Gastrocnemius medialis (tissue), 4 donors: ENCODE measurements at regions not wholly inside any gene's neighbourhood (a gene's known extent, or its start where the extent isn't known, plus 50 kb on each side); places are given as distances from the start of the nearest gene placed in this dataset.

Experiments used
- ATAC-seq, 2 donors: fragments of 150-250 bp; one replicate each; pipeline ENCODE4 v1.9.1; 2016
- DNase-seq, 2 donors: peaks; one replicate each; pipeline ENCODE4 v3.0.0-alpha.2; 2019
- H3K27ac ChIP-seq, 4 donors: fragments of 200-600 bp; sonication (generic); 1 replicate in 1 of 4; 2 replicates in 3 of 4; pipeline ENCODE4 v1.5.1; 2016 to 2018; ENCODE audit warnings: mild to moderate bottlenecking in 2 of 4, moderate library complexity in 1 of 4
- H3K27me3 ChIP-seq, 3 donors: fragments of 200-600 bp; sonication (generic) in 2 of 3; 1 replicate in 1 of 3; 2 replicates in 2 of 3; pipeline versions ENCODE4 v1.5.1 to v1.6.0; 2016 to 2019; ENCODE audit warnings: mild to moderate bottlenecking in 1 of 3, moderate library complexity in 1 of 3
- H3K36me3 ChIP-seq, 2 donors: fragments of 200-600 bp; sonication (generic) in 1 of 2; one replicate each; pipeline ENCODE4 v1.5.1; 2017 to 2018
- H3K4me1 ChIP-seq, 2 donors: fragments of 200-600 bp; sonication (generic) in 1 of 2; one replicate each; pipeline ENCODE4 v1.5.1; 2016 to 2017; ENCODE audit warnings: mild to moderate bottlenecking in 2 of 2
- H3K4me3 ChIP-seq, 4 donors: fragments of 200-600 bp; sonication (generic) in 3 of 4; 1 replicate in 1 of 4; 2 replicates in 3 of 4; pipeline ENCODE4 v1.5.1; 2016 to 2019; ENCODE audit warnings: mild to moderate bottlenecking in 2 of 4
- H3K9me3 ChIP-seq, 3 donors: fragments of 200-600 bp; sonication (generic) in 2 of 3; 1 replicate in 1 of 3; 2 replicates in 2 of 3; pipeline ENCODE4 v1.5.1; 2016 to 2019
- POLR2A ChIP-seq, 2 donors: fragments of 450-650 bp; IDR thresholded peaks; one replicate each; pipeline ENCODE4 v1.6.1; 2017; ENCODE audit warnings: antibody characterized with exemption in 2 of 2, mild to moderate bottlenecking in 2 of 2, moderate library complexity in 2 of 2
- in situ Hi-C, 4 donors: fragments of 200-750 bp; cut with MboI; loops; one replicate each; pipeline versions ENCODE4 v1.15.0 to v1.8.0; 2017; ENCODE audit warnings: low sequenced_read_pairs in 4 of 4
- intact Hi-C: fragments of 100-400 bp; cut with DNase I; formaldehyde crosslinking; loops from one replicate; pipeline ENCODE4 v1.15.1; 2023; ENCODE audit warnings: low total_unique reads
- TF ChIP-seq, protein P1 (sequence below), 5 experiments: fragments of 450-650 bp in 3 of 5; fragments of 200-600 bp in 2 of 5; sonication (generic) in 2 of 5; IDR thresholded peaks in 4 of 5; conservative IDR thresholded peaks in 1 of 5; 1 replicate in 4 of 5; 2 replicates in 1 of 5; pipeline ENCODE4 v1.5.1; 2016 to 2019; ENCODE audit warnings: antibody characterized with exemption in 5 of 5, mild to moderate bottlenecking in 3 of 5, moderate library complexity in 3 of 5

DNA sequence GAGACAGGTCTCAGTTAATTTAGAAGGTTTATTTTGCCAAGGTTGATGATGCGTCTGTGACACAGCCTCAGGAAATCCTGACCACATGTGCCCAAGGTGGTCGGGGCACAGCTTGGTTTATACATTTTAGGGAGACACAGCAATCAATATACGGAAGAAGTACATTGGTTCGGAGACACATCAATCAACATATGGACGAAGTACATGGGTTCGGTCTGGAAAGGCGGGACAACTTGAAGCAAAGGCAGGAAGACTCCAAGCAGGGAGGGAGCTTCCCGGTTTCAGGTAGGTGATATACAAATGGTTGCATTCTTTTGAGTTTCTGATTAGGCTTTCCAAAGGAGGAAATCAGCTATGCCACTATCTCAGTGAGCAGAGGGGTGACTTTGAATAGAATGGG lies 225.2 kb upstream of the ZFP42 start:
- TF ChIP-seq, protein P1, sequence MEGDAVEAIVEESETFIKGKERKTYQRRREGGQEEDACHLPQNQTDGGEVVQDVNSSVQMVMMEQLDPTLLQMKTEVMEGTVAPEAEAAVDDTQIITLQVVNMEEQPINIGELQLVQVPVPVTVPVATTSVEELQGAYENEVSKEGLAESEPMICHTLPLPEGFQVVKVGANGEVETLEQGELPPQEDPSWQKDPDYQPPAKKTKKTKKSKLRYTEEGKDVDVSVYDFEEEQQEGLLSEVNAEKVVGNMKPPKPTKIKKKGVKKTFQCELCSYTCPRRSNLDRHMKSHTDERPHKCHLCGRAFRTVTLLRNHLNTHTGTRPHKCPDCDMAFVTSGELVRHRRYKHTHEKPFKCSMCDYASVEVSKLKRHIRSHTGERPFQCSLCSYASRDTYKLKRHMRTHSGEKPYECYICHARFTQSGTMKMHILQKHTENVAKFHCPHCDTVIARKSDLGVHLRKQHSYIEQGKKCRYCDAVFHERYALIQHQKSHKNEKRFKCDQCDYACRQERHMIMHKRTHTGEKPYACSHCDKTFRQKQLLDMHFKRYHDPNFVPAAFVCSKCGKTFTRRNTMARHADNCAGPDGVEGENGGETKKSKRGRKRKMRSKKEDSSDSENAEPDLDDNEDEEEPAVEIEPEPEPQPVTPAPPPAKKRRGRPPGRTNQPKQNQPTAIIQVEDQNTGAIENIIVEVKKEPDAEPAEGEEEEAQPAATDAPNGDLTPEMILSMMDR (IDR thresholded peaks at IDR 0.05 in 4 of 5, conservative IDR thresholded peaks at IDR 0.05 in 1 of 5): no peak
- TF ChIP-seq POLR2A (IDR thresholded peaks at IDR 0.05): no peak
- Histone ChIP-seq H3K27ac (no peak overlapping the region), H3K9me3 (no peaks in the 10 kb centered on the region), H3K4me1 (no peaks in the 10 kb centered on the region), H3K36me3 (no peaks in the 10 kb centered on the region), H3K27me3 (no peaks in the 10 kb centered on the region), H3K4me3 (no peak overlapping the region)
- intact Hi-C loops (no loop called here), in situ Hi-C loops (no loop called here)
- ATAC-seq (no peak), DNase-seq (no peak)

DNA sequence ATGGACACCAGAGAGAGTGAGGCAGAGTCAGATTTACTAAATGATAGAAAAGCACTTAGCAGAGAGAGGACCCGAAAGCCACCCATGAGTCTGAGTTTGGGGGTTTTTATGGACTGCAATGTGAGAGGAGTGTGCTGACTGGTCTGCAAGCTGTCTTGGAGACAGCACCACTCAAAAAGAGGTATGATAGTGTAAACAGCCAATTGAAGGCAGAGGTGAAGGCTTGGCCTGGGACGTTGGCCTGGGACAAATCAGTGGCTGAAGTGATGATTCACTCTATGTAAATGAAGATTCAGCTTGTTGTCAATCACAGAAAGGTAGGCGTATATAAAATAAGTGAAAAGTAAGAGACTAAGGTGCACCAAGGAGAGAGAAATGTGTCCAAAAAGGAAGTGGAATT lies 217.6 kb upstream of the ZFP42 start:
- Histone ChIP-seq H3K4me1 (no peaks in the 10 kb centered on the region), H3K36me3 (no peaks in the 10 kb centered on the region), H3K4me3 (no peak overlapping the region), H3K27me3 (no peaks in the 10 kb centered on the region), H3K27ac (no peak overlapping the region), H3K9me3 (no peaks in the 10 kb centered on the region)
- in situ Hi-C loops (no loop called here), intact Hi-C loops (no loop called here)
- TF ChIP-seq, protein P1 (IDR thresholded peaks at IDR 0.05 in 4 of 5, conservative IDR thresholded peaks at IDR 0.05 in 1 of 5): no peak
- TF ChIP-seq POLR2A (IDR thresholded peaks at IDR 0.05): no peak
- ATAC-seq: no peak
- no peak for DNase-seq

DNA sequence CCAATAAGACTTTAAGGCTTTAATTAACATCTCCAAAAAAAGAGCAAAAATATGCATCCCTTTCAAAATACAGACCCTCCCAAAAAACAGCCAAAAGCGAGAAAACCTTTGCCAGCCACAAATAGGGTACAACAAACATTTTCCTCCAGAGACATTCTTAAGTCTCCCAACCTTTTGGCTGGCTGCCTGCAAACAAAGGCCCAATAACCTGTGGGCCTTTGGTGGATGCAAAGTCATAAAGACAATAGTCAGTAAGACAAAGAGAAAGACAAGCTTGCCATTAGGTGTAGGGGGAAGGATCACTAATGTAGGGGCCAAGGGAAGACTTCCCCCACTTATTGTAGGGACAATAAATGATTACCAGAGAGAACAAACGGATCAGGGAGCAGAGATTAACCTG lies 215.5 kb upstream of the ZFP42 start:
- intact Hi-C loops (no loop called here), in situ Hi-C loops (no loop called here)
- DNase-seq: no peak
- Histone ChIP-seq H3K9me3 (no peaks in the 10 kb centered on the region), H3K4me1 (no peaks in the 10 kb centered on the region), H3K27ac (no peak overlapping the region), H3K27me3 (no peaks in the 10 kb centered on the region), H3K4me3 (no peak overlapping the region), H3K36me3 (no peaks in the 10 kb centered on the region)
- ATAC-seq: no peak
- TF ChIP-seq POLR2A (IDR thresholded peaks at IDR 0.05): no peak
- TF ChIP-seq, protein P1 (IDR thresholded peaks at IDR 0.05 in 4 of 5, conservative IDR thresholded peaks at IDR 0.05 in 1 of 5): no peak

DNA sequence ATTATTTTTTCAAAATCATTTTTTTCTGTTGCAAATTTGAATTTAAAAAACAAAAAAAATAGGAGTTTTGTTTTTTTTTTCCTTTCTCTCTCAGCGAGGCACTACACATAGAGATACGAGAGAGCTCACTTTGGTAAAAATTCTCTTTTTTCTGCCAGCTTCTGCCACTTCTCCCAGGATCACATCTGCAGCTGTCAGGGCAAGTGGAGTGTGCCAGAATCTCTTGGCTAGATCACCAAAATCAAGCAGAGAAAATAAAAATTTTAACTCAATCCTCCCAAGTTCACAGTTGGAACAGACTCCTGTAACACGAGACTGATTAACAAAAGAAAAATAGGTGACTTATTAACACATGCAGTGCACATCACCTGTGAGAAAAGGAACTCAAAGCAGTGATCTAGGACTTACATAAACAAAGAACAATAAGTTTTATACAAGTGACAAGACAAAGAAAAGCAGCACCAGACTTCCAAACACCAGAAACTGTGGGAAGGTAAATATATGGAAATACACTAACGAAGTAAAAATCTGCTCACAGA lies 213.2 kb upstream of the ZFP42 start:
- no peaks in the 10 kb centered on the region for H3K4me1 ChIP-seq
- intact Hi-C loops (no loop called here), in situ Hi-C loops (no loop called here)
- no peak for DNase-seq
- H3K27ac ChIP-seq: no peak overlapping the region
- H3K9me3 ChIP-seq: no peaks in the 10 kb centered on the region
- TF ChIP-seq, protein P1 (IDR thresholded peaks at IDR 0.05 in 4 of 5, conservative IDR thresholded peaks at IDR 0.05 in 1 of 5): no peak
- no peak for TF ChIP-seq POLR2A (IDR thresholded peaks at IDR 0.05)
- ATAC-seq: no peak
- H3K4me3 ChIP-seq: no peak overlapping the region
- H3K36me3 ChIP-seq: no peaks in the 10 kb centered on the region
- H3K27me3 ChIP-seq: no peaks in the 10 kb centered on the region

DNA sequence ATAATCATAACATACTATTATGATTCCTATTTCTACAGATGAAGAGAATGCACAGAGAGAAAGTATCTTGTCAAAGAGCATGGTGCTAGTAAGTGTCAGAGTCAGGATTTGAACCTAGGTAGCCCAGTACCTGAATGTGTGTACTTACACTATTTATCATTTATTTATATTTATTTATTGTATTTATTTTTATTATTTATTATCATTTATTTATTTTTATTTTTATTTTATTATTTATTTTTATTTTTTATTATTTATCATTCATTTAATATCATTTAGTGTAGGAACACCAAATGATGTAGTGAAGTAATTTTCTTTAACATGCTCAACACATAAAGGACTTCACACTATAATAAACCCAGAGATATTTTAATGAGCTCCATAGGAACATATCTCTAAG lies 209.4 kb upstream of the ZFP42 start:
- intact Hi-C loops: no loop called here
- no peak for TF ChIP-seq POLR2A (IDR thresholded peaks at IDR 0.05)
- TF ChIP-seq, protein P1 (IDR thresholded peaks at IDR 0.05 in 4 of 5, conservative IDR thresholded peaks at IDR 0.05 in 1 of 5): no peak
- Histone ChIP-seq H3K27me3 (no peaks in the 10 kb centered on the region), H3K9me3 (no peaks in the 10 kb centered on the region), H3K4me1 (no peaks in the 10 kb centered on the region), H3K27ac (no peak overlapping the region), H3K4me3 (no peak overlapping the region), H3K36me3 (no peaks in the 10 kb centered on the region)
- in situ Hi-C loops: no loop called here
- no peak for DNase-seq
- ATAC-seq: no peak
